ENCODE measurements at regions not wholly inside any gene's neighbourhood (a gene's known extent, or its start where the extent isn't known, plus 50 kb on each side); places are given as distances from the start of the nearest gene placed in this dataset.

- TF ChIP-seq CTCF (IDR thresholded peaks at IDR 0.05) (peak in 4 of 12 donors; percentile 9 to 20 (median 12)), POLR2A (IDR thresholded peaks at IDR 0.05) (no peak)
These were observed 291.5 kb downstream of the ZSWIM6 start for GRCh38 chr5:61623401-61624069.
